ENCODE measurements at regions not wholly inside any gene's neighbourhood (a gene's known extent, or its start where the extent isn't known, plus 50 kb on each side); places are given as distances from the start of the nearest gene placed in this dataset.

DNA sequence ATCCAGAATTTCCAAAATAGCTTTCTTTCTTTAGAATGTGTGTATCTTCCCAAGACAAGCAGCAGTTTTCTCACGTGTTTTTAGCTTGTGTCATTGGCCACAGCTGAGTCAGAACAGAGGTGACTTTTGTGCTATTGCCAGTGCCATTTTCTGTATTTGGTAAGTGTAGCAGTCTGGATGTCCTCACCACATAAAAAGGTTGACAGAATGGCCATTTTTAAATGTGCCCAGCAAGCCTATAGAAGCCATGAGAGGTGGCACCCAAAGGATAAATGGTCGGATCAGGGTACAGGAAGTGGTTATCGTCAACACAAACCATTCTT lies 269.5 kb upstream of the HSF2 start:
- ChIA-PET CTCF (no interaction called here), POLR2A (no interaction called here)
- no peaks in the 10 kb centered on the region for H3K36me3 ChIP-seq (ENCODE audit: control insufficient read depth in 2 of 2, insufficient read depth in 1 of 2, low read length in 2 of 2)
- H3K9me3 ChIP-seq (ENCODE audit: control insufficient read depth, insufficient read depth, low read depth, low read length) = no peaks in the 10 kb centered on the region
- H3K4me3 ChIP-seq (ENCODE audit: low read depth, low read length) = no peak overlapping the region
- H3K27ac ChIP-seq (ENCODE audit: extremely low read depth, low read depth, low read length) = no peak overlapping the region
- TF ChIP-seq TSHZ1 (tag by site-specific recombination; IDR thresholded peaks at IDR 0.05; ENCODE audit: borderline replicate concordance) = no peak
- no peak for TF ChIP-seq YY1 (tag by site-specific recombination; IDR thresholded peaks at IDR 0.05)
- no peak for TF ChIP-seq BCL11A (tag by site-specific recombination; IDR thresholded peaks at IDR 0.05; ENCODE audit: low read depth)
- no peak for TF ChIP-seq ZNF658 (tag by site-specific recombination; IDR thresholded peaks at IDR 0.05)
- TF ChIP-seq ZNF560 (tag by site-specific recombination; IDR thresholded peaks at IDR 0.05; ENCODE audit: borderline replicate concordance) = no peak
- no peak for TF ChIP-seq ZNF311 (tag by site-specific recombination; IDR thresholded peaks at IDR 0.05; ENCODE audit: borderline replicate concordance)
- no peak for TF ChIP-seq ZNF660 (tag by site-specific recombination; IDR thresholded peaks at IDR 0.05)
- no peak for TF ChIP-seq ZNF473 (tag by site-specific recombination; IDR thresholded peaks at IDR 0.05)
- no peak for TF ChIP-seq ZNF530 (tag by site-specific recombination; IDR thresholded peaks at IDR 0.05; ENCODE audit: low read depth)
- TF ChIP-seq ZBTB11 (tag by site-specific recombination; conservative IDR thresholded peaks at IDR 0.05; ENCODE audit: low read depth) = no peak
- no peak for TF ChIP-seq ZNF433 (tag by site-specific recombination; IDR thresholded peaks at IDR 0.05; ENCODE audit: low read depth)
- no peak for TF ChIP-seq ZNF202 (tag by site-specific recombination; IDR thresholded peaks at IDR 0.05; ENCODE audit: borderline replicate concordance)
- TF ChIP-seq ZNF10 (tag by site-specific recombination; IDR thresholded peaks at IDR 0.05) = no peak
- no peaks in the 10 kb centered on the region for H3K4me1 ChIP-seq (ENCODE audit: control insufficient read depth, insufficient read depth, low read length)

DNA sequence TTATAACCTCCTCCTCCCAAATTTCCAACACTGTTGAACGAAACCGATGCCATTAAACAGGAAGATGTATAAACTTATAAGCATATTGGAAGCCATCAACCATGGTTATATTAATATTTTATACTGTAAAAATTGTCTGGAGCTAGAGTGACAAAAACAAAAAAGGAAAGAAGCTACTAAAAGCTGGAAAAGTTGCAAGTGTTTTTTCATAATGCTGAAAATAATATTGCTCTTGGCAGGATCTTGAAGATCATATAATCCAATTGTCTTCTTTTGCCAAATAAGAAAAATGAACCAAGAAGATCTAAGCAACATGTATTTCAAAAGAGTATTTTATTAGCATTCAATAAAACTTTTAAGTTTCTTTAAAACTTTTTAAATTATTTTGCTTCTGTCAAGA lies 268.9 kb upstream of the HSF2 start:
- Histone ChIP-seq H3K9me3 (ENCODE audit: control insufficient read depth, insufficient read depth, low read depth, low read length) (no peaks in the 10 kb centered on the region), H3K36me3 (ENCODE audit: control insufficient read depth in 2 of 2, insufficient read depth in 1 of 2, low read length in 2 of 2) (no peaks in the 10 kb centered on the region), H3K27ac (ENCODE audit: extremely low read depth, low read depth, low read length) (no peak overlapping the region), H3K4me3 (ENCODE audit: low read depth, low read length) (no peak overlapping the region), H3K4me1 (ENCODE audit: control insufficient read depth, insufficient read depth, low read length) (no peaks in the 10 kb centered on the region)
- CTCF ChIA-PET = interaction anchor here (0.6 kb wide), 1 partner anchor 108 kb away, joined by 3 read pairs; no protein-coding TSS in a partner anchor
- POLR2A ChIA-PET = no interaction called here
- TF ChIP-seq, protein P1, sequence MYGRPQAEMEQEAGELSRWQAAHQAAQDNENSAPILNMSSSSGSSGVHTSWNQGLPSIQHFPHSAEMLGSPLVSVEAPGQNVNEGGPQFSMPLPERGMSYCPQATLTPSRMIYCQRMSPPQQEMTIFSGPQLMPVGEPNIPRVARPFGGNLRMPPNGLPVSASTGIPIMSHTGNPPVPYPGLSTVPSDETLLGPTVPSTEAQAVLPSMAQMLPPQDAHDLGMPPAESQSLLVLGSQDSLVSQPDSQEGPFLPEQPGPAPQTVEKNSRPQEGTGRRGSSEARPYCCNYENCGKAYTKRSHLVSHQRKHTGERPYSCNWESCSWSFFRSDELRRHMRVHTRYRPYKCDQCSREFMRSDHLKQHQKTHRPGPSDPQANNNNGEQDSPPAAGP (tag by site-specific recombination; IDR thresholded peaks at IDR 0.05) = no peak
- TF ChIP-seq PBX3 (CRISPR knock-in tag; IDR thresholded peaks at IDR 0.05) = no peak
- TF ChIP-seq ZNF747 (tag by site-specific recombination; IDR thresholded peaks at IDR 0.05) = no peak
- no peak for TF ChIP-seq ATF2 (tag by site-specific recombination; IDR thresholded peaks at IDR 0.05; ENCODE audit: low read depth)
- TF ChIP-seq ZNF362 (tag by site-specific recombination; IDR thresholded peaks at IDR 0.05) = no peak
- no peak for TF ChIP-seq ZNF169 (tag by site-specific recombination; IDR thresholded peaks at IDR 0.05)
- TF ChIP-seq ZNF785 (tag by site-specific recombination; IDR thresholded peaks at IDR 0.05) = no peak
- no peak for TF ChIP-seq HOXC10 (CRISPR knock-in tag; IDR thresholded peaks at IDR 0.05)
- no peak for TF ChIP-seq ZNF791 (tag by site-specific recombination; IDR thresholded peaks at IDR 0.05)
- TF ChIP-seq, protein P2, sequence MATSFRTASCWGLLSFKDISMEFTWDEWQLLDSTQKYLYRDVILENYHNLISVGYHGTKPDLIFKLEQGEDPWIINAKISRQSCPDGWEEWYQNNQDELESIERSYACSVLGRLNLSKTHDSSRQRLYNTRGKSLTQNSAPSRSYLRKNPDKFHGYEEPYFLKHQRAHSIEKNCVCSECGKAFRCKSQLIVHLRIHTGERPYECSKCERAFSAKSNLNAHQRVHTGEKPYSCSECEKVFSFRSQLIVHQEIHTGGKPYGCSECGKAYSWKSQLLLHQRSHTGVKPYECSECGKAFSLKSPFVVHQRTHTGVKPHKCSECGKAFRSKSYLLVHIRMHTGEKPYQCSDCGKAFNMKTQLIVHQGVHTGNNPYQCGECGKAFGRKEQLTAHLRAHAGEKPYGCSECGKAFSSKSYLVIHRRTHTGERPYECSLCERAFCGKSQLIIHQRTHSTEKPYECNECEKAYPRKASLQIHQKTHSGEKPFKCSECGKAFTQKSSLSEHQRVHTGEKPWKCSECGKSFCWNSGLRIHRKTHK (tag by site-specific recombination; IDR thresholded peaks at IDR 0.05) = no peak
